Naive B cell (primary cell): ENCODE measurements at regions not wholly inside any gene's neighbourhood (a gene's known extent, or its start where the extent isn't known, plus 50 kb on each side); places are given as distances from the start of the nearest gene placed in this dataset.

Experiments
- ATAC-seq, 2 donors: fragments of 150-1000 bp; cut with Tn5 transposase; 2 replicates each; pipeline ENCODE4 v1.10.0; 2021; ENCODE audit warnings: low read depth in 2 of 2, mild to moderate bottlenecking in 2 of 2, moderate library complexity in 2 of 2
- DNase-seq: peaks from one replicate; pipeline ENCODE4 v3.0.0; 2022
- H3K27ac Mint-ChIP-seq, 6 donors: one replicate each; pipeline ENCODE4 v1.8.0; 2020 to 2022; ENCODE audit warnings: mild to moderate bottlenecking in 6 of 6, mixed read lengths in 6 of 6, moderate library complexity in 5 of 6, inconsistent platforms in 2 of 6
- H3K27me3 Mint-ChIP-seq, 3 donors: one replicate each; pipeline ENCODE4 v1.8.0; 2021 to 2022; ENCODE audit warnings: mixed read lengths in 3 of 3, mild to moderate bottlenecking in 1 of 3
- H3K36me3 Mint-ChIP-seq, 2 donors: one replicate each; pipeline ENCODE4 v1.8.0; 2020 to 2022; ENCODE audit warnings: mixed read lengths in 2 of 2, inconsistent platforms in 1 of 2, mild to moderate bottlenecking in 1 of 2
- H3K4me1 Mint-ChIP-seq, 3 donors: one replicate each; pipeline ENCODE4 v1.8.0; 2020 to 2022; ENCODE audit warnings: mixed read lengths in 3 of 3, inconsistent platforms in 1 of 3, mild to moderate bottlenecking in 1 of 3, moderate library complexity in 1 of 3
- H3K4me3 Mint-ChIP-seq, 8 donors: one replicate each; pipeline ENCODE4 v1.8.0; 2020 to 2022; ENCODE audit warnings: mild to moderate bottlenecking in 8 of 8, mixed read lengths in 8 of 8, moderate library complexity in 8 of 8, inconsistent platforms in 2 of 8
- H3K9me3 Mint-ChIP-seq, 7 donors: one replicate each; pipeline ENCODE4 v1.8.0; 2020 to 2022; ENCODE audit warnings: mixed read lengths in 7 of 7, mild to moderate bottlenecking in 5 of 7, inconsistent platforms in 2 of 7, moderate library complexity in 1 of 7

DNA sequence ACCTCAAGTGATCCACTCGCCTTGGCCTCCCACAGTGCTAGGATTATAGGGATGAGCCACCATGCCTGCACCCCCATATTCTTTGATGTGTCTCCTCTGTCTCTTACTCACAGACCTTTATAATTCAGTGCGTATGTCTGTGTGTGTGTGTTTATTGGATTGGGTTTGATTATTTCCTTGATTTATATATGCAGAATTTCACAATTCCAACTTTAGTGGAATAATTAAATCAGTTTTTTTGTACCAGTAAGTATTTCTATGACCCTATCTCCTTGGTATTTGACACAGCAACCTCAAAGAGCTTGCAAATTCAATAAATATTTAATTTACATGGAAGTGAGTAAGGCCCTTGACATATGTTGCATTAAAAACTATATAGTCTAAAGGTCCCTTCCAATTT lies 333.9 kb upstream of the ADAMTS5 start:
- no peak overlapping the region for H3K4me3 Mint-ChIP-seq
- no peaks in the 10 kb centered on the region for H3K27me3 Mint-ChIP-seq
- ATAC-seq (no peak), DNase-seq (no peak)
- H3K9me3 Mint-ChIP-seq: peaks cover 0 to 14% (median 6%) of the 10 kb centered on the region in 7 donors
- H3K36me3 Mint-ChIP-seq: no peaks in the 10 kb centered on the region
- H3K27ac Mint-ChIP-seq: no peak overlapping the region
- no peaks in the 10 kb centered on the region for H3K4me1 Mint-ChIP-seq

DNA sequence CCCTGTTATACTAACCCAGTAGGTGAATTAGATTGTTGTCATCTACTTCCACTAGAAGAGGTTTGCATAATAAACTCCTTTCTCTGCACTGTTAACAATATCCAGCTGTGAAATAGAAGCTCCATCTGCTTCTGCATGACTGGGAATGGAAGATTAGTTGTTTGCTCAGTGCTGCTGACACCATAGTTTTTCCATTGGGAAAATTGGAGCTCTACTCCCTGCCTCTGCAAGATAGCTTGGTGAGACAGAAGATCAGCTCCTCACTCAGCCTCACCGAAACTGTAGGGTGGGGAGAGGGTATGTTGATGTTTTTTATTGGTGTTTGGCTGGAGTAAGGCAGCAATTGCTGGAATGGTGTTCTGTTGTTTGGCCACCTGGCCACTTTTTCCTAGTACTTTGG lies 331.6 kb upstream of the ADAMTS5 start:
- DNase-seq (no peak), ATAC-seq (no peak)
- no peak overlapping the region for H3K27ac Mint-ChIP-seq
- no peaks in the 10 kb centered on the region for H3K27me3 Mint-ChIP-seq
- H3K9me3 Mint-ChIP-seq: peaks cover 2 to 18% (median 9%) of the 10 kb centered on the region in 7 donors
- H3K36me3 Mint-ChIP-seq: no peaks in the 10 kb centered on the region
- no peak overlapping the region for H3K4me3 Mint-ChIP-seq
- no peaks in the 10 kb centered on the region for H3K4me1 Mint-ChIP-seq

DNA sequence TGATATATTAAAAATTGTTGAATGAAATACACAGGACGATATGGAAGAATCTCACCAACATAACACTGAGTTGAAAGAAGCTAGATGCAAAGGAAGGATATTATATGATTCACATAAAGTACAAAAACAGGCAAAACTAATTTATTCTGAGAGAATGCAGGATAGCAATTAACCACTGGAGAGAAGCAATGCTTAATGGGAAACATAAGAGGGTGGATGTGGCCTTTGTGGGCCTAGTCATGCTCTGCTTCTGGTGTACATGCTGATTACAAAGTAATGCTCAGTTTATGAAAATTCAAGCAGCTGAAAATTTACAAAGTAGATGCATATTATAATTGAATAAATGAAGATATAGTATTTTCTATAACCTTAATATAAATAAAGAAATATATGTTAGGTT lies 326.4 kb upstream of the ADAMTS5 start:
- H3K4me3 Mint-ChIP-seq: no peak overlapping the region
- no peak for ATAC-seq
- no peaks in the 10 kb centered on the region for H3K4me1 Mint-ChIP-seq
- peaks cover 4 to 22% (median 8%) of the 10 kb centered on the region in 7 donors for H3K9me3 Mint-ChIP-seq
- H3K36me3 Mint-ChIP-seq: no peaks in the 10 kb centered on the region
- no peak for DNase-seq
- no peak overlapping the region for H3K27ac Mint-ChIP-seq
- no peaks in the 10 kb centered on the region for H3K27me3 Mint-ChIP-seq

DNA sequence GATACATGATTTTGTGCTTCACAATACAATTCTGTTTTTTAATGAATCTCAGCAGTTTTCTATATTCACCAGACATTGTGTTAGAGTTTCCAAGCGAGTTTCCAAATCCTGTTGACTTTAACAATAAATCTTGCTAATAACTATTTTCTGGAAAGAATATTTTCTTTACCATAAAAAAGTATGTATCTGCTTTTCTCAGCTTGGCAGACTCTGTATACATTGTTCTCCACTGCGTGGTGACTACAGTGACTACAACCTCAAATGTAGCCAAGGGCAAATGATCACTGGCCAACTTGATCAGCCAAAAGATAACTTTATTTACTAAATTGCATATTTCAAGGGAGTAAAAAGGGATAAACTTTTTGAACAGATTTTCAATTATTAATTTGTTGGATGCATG lies 325.9 kb upstream of the ADAMTS5 start:
- Mint-ChIP-seq H3K9me3 (peaks cover 5 to 22% (median 8%) of the 10 kb centered on the region in 7 donors), H3K36me3 (no peaks in the 10 kb centered on the region), H3K27me3 (no peaks in the 10 kb centered on the region), H3K4me3 (no peak overlapping the region), H3K4me1 (no peaks in the 10 kb centered on the region), H3K27ac (no peak overlapping the region)
- DNase-seq (no peak), ATAC-seq (no peak)

DNA sequence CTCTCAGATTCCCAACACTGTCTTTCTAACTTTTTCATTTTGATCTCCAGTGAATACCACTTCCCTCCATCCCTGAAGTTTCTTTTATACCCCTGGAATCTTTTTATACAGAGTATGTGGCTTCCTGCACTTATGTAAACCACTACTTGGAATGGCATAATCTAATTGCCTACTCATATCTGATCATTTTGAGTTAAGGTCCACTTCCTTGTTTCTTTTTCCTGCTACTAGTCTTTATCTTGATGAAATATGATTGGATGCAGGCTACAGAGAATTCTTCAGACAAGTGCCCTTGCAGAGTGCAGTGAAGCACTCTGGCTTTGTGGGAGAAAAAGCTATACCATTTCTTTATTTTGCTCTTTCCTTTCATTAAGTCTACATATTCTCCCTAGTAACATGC lies 325.3 kb upstream of the ADAMTS5 start:
- no peaks in the 10 kb centered on the region for H3K27me3 Mint-ChIP-seq
- H3K4me1 Mint-ChIP-seq: no peaks in the 10 kb centered on the region
- H3K4me3 Mint-ChIP-seq: no peak overlapping the region
- H3K9me3 Mint-ChIP-seq: peaks cover 5 to 22% (median 10%) of the 10 kb centered on the region in 7 donors
- no peak for DNase-seq
- no peaks in the 10 kb centered on the region for H3K36me3 Mint-ChIP-seq
- ATAC-seq: no peak
- no peak overlapping the region for H3K27ac Mint-ChIP-seq

DNA sequence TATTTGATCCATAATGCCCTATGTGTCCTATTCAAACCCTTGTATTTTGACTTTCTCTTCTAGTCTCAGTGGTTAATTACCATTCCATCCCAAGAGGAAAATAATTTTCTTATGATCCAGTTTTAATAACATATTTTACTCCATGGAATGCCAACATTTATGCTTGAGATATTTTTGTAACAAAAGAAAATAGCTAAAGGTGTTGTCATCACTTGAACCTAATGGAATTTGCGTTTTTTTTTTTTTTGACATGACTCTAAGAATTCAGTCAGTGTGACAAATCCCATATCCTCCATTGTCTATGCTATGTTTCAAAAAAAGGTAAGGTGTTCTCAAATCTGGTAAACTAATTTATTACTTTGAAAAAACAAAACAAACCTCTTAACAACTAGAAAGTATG lies 324.1 kb upstream of the ADAMTS5 start:
- Mint-ChIP-seq H3K27ac (no peak overlapping the region), H3K36me3 (no peaks in the 10 kb centered on the region), H3K4me1 (no peaks in the 10 kb centered on the region), H3K9me3 (peaks cover 2 to 15% (median 11%) of the 10 kb centered on the region in 7 donors), H3K27me3 (no peaks in the 10 kb centered on the region), H3K4me3 (no peak overlapping the region)
- ATAC-seq: no peak
- DNase-seq: no peak

DNA sequence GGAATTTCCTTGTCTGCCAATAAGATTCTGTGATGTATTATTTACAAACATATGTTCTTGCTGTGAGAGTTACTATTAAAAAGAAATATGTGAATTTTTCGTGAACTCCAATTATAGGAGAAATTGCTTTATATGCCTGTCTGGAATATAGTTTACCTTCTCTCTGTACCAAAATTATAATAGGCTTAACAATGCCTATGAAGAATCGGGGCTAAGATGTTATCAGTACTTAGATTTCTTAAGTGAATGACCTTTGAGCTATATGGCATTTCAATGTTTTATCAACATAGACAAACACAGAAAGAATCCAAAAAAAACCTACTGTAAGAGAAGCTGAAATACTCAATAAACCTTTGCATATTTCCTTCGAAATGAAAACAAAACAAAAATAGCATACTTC lies 323.1 kb upstream of the ADAMTS5 start:
- Mint-ChIP-seq H3K4me3 (no peak overlapping the region), H3K9me3 (peaks cover 2 to 15% (median 10%) of the 10 kb centered on the region in 7 donors), H3K27me3 (no peaks in the 10 kb centered on the region), H3K4me1 (no peaks in the 10 kb centered on the region), H3K36me3 (no peaks in the 10 kb centered on the region), H3K27ac (no peak overlapping the region)
- ATAC-seq (no peak), DNase-seq (no peak)

DNA sequence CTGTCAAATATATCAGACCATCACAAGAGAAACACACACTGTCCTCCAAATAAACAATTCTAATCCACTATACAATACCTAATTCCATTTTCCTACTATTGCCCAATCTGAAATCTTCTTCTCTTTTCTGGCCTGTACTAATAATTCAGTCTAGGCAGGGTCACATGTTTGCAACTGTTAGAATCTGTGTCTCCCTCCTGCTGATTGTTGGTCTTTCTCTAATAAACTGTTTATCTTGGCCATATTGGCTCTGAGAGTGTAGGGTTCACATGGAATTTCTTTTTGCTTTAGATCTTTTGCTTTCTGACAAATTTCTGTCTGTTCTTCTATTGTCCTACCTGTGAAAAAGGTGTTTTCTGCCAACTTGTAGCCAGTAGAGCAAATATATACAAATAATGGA lies 319.9 kb upstream of the ADAMTS5 start:
- no peak for ATAC-seq
- Mint-ChIP-seq H3K27ac (no peak overlapping the region), H3K4me1 (no peaks in the 10 kb centered on the region), H3K27me3 (no peaks in the 10 kb centered on the region), H3K36me3 (no peaks in the 10 kb centered on the region), H3K4me3 (no peak overlapping the region), H3K9me3 (peaks cover 0 to 11% (median 5%) of the 10 kb centered on the region in 7 donors)
- no peak for DNase-seq

DNA sequence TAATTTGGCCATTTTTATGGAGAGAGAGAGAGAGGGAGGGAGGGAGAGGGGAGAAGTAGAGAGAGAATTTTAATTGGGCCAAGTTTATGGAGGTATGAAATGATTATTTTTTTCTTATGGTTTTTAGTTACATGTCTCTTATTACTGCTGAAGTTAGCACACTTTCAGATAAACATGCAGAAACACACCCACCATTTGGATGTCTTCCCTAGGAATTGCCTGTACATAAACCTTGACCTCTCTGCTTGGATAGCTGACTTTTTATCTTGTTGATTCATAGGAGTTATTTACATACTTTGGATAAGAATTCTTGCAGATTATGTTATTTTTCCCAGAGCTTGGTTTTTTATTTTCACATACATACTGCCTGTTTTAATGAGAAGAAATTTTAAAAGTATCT lies 310.2 kb upstream of the ADAMTS5 start:
- no peaks in the 10 kb centered on the region for H3K36me3 Mint-ChIP-seq
- no peak overlapping the region for H3K4me3 Mint-ChIP-seq
- no peak for DNase-seq
- H3K27ac Mint-ChIP-seq: no peak overlapping the region
- peaks cover 0 to 5% (median 1%) of the 10 kb centered on the region in 7 donors for H3K9me3 Mint-ChIP-seq
- H3K4me1 Mint-ChIP-seq: no peaks in the 10 kb centered on the region
- H3K27me3 Mint-ChIP-seq: no peaks in the 10 kb centered on the region
- ATAC-seq: no peak

DNA sequence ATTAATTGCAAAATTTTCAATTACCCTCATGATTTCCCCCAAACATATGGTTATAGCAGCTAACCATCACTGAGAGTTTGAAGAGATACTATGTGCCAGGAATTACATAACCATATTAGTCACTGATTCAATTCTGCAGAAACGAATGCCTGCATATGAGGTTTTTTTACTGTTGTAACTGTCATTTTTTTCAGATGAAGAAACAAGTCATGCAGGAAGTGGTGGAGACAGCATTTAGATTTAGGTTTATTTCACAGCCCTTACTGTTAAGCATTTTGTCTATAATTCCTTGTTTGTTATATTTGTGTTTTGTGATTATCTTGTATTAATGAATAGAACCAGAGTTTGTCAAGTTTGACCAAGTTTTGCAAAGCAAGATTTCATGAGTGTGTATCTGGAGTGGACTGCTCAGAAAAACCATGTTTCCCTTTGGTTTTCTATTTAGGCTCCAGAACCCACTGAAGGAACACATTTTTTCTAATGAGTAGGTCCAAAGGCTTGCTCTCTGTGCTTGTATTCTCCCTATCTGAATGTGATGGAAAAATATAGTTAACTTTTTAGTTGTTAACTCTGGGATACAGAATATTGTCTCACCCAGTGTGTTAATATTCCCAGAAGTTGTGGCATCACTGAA lies 308.5 kb upstream of the ADAMTS5 start:
- DNase-seq (no peak), ATAC-seq (no peak)
- no peaks in the 10 kb centered on the region for H3K27me3 Mint-ChIP-seq
- H3K9me3 Mint-ChIP-seq: peaks cover 0 to 9% (median 3%) of the 10 kb centered on the region in 7 donors
- H3K36me3 Mint-ChIP-seq: no peaks in the 10 kb centered on the region
- no peak overlapping the region for H3K27ac Mint-ChIP-seq
- no peaks in the 10 kb centered on the region for H3K4me1 Mint-ChIP-seq
- H3K4me3 Mint-ChIP-seq: no peak overlapping the region

DNA sequence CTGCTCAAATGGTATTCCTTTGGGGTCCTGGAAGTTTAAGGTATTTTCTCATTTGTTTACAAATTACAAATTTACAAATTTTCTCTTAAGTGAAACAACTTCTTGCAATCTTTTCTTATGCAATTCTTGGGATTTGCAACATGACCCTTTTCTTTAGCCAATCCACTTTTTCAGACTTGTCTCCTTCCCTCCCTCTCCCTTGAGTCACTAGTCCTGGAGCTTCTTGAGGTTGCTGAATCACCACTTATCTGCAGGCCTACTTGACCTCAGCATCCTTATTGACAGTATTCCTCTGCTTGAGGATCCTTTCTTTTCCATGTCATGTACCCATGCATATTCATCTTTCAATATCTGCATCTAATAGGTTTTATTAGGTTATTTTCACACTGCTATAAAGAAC lies 302.8 kb upstream of the ADAMTS5 start:
- Mint-ChIP-seq H3K9me3 (peaks cover 0 to 9% (median 0%) of the 10 kb centered on the region in 7 donors), H3K27me3 (no peaks in the 10 kb centered on the region), H3K4me3 (no peak overlapping the region), H3K36me3 (no peaks in the 10 kb centered on the region), H3K27ac (no peak overlapping the region), H3K4me1 (no peaks in the 10 kb centered on the region)
- no peak for DNase-seq
- no peak for ATAC-seq

DNA sequence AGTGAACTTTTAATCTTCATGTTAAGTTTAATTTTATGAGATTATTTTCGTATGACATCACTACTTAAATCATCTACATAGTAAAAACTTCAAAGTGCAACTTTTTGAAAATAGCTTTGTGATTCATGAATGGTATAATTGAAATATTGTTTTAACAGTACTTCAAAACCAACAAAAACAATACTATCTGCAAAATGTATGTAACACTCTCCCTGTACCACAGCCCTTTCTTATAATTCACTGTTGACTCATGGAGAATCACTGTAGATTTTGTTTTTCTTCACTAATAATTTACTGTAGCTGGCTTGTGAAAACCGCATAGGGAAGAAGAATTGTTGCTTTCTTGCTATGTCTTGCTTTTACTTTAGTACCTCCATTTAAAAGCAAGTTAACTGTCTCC lies 301.4 kb upstream of the ADAMTS5 start:
- DNase-seq: no peak
- Mint-ChIP-seq H3K9me3 (peaks cover 0 to 9% (median 0%) of the 10 kb centered on the region in 7 donors), H3K36me3 (no peaks in the 10 kb centered on the region), H3K27me3 (no peaks in the 10 kb centered on the region), H3K4me1 (no peaks in the 10 kb centered on the region), H3K27ac (no peak overlapping the region), H3K4me3 (no peak overlapping the region)
- ATAC-seq: no peak

DNA sequence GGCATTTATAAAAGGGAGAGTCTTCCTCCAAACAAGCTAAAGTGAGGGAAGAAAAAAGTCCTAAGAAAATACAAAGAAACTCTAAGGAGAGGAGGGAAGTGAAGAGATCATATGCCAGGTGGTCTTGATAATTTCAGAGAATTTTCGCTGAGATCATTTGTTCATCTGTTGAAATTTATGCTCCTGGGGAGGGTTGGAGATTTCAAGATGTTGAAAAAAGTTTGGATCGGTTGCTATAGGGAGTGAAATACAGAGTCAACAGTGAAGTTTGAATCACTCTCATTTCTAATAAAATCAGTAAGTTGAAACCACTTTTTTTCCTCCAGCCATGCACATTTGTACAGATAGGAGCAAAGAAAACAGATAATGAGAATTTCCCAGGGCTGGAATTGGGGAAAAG lies 299.1 kb upstream of the ADAMTS5 start:
- H3K4me3 Mint-ChIP-seq: no peak overlapping the region
- no peak for DNase-seq
- no peak for ATAC-seq
- H3K9me3 Mint-ChIP-seq: peaks cover 0 to 1% (median 0%) of the 10 kb centered on the region in 7 donors
- H3K36me3 Mint-ChIP-seq: no peaks in the 10 kb centered on the region
- no peaks in the 10 kb centered on the region for H3K4me1 Mint-ChIP-seq
- no peak overlapping the region for H3K27ac Mint-ChIP-seq
- H3K27me3 Mint-ChIP-seq: no peaks in the 10 kb centered on the region

DNA sequence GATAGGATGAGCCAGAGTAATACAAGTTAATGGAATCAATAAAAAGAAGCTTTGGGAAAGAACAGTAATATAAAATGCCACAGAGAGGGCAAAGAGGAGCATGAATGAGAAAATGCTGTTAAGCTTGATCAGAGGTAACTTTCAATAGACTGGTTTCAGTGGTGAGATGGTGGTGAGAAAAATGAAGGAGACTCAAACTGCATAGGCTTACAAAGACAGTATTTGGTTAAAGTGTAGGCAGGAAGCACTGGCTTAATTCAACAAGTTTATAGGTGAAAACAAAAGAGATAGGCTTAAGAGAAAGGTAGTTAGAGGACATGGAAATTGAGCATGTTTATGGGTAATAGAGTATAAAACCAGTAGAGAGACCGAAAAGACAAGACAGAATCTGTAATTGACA lies 298.6 kb upstream of the ADAMTS5 start:
- Mint-ChIP-seq H3K4me1 (no peaks in the 10 kb centered on the region), H3K4me3 (no peak overlapping the region), H3K36me3 (no peaks in the 10 kb centered on the region), H3K9me3 (no peaks in the 10 kb centered on the region), H3K27me3 (no peaks in the 10 kb centered on the region), H3K27ac (no peak overlapping the region)
- DNase-seq: no peak
- ATAC-seq: no peak

DNA sequence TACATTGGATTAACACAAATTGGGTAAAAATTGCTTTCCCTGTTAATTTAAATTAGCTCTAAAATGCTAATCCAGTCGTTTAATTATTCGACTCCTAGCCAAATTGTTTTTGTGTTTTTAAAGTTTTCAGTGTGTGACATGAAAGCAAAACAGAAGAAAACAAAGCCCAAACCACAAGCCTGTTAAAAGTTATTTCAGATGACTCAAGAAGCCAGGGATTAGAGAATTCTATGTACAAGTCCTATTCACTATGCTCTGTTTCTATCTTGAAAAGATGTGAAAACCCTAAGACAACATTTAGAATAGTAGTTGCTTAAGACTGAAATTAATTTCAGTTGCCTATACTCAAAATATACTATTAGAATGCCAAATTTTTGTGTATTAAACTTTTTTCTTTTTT lies 294.8 kb upstream of the ADAMTS5 start:
- peaks cover 0 to 6% (median 0%) of the 10 kb centered on the region in 7 donors for H3K9me3 Mint-ChIP-seq
- ATAC-seq: no peak
- no peaks in the 10 kb centered on the region for H3K27me3 Mint-ChIP-seq
- H3K4me3 Mint-ChIP-seq: no peak overlapping the region
- DNase-seq: no peak
- H3K4me1 Mint-ChIP-seq: no peaks in the 10 kb centered on the region
- H3K36me3 Mint-ChIP-seq: no peaks in the 10 kb centered on the region
- H3K27ac Mint-ChIP-seq: no peak overlapping the region
